GM18508 (cell line): ENCODE measurements at regions not wholly inside any gene's neighbourhood (a gene's known extent, or its start where the extent isn't known, plus 50 kb on each side); places are given as distances from the start of the nearest gene placed in this dataset.

Experiments used
- ATAC-seq: cut with Tn5 transposase; IDR thresholded peaks from one replicate; pipeline ENCODE4 v1.9.1; 2021; ENCODE audit warnings: moderate number of reproducible peaks; ENCODE audit not compliant: insufficient read depth, unreplicated experiment

DNA sequence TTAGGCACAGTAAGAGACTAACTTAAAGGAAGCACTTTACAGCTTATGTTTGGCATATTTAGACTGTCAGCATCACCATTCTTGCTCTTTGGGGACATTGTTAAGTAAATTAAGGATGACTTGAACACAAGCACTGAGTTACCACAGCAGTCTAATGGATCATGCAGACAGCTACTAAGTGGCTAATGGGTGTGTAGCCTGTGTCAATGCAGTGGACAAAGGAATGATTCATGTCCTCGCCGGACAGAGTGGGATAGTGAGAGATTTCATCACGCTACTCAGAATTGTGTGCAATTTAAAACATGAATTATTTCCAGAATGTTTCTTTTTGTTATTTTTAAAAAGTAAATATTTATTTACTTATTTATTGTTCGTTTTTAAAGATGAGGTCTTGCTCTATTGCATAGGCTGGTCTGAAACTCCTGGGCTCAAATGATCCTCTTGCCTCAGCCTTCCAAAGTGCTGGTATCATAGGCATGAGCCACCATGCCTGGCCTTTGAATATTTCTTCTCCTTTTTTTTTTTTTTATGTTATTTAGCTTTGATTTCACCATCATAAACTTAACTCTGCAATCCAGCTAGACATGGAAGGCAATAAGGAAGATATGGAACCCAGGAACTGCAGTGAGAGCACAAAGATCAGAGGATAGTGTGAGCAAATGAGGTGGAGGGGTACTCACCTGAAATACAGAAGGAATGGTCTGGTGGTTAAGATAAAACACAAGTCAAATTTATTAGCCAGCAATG, 53.0 kb upstream of the KLF4 start:
- no peak for ATAC-seq

DNA sequence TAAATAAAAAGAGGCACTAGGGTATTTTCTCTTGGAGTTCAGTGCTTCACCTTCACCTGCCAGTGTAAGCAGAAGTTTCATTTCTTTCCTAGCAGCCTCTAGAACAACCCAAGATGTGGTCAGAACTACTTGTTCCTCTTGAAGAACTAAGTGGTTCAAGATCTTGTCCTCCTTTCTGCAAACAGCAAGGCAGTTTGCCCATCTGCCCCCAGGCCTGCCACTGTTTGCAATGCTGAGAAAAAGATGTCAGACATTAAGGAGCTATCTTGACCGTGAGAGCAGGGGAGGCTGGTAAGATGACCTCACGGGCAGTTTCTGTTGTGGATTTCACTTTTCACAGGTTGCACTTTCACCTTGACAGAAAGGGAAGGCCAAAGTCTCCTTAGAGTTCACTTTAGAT, 52.0 kb upstream of the KLF4 start:
- ATAC-seq, result no peak

DNA sequence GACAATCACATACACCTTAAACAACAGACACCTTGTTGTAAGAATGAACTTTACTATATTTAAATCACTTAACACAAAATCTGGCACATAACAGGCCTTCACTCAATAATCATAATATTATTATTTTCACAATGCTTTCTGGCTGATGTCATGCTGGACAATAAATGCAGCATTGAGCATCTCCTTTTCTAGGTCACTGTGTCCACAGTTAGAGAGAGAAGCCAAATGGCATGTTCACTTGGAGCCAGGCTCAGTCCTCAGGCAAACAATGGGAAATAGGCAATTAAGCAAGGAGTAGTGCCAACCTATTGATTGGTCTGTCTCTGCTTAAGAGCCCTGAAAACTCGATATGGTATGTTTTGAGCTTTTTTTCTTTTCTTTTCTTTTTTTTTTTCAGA, 50.6 kb upstream of the KLF4 start:
- no peak for ATAC-seq

DNA sequence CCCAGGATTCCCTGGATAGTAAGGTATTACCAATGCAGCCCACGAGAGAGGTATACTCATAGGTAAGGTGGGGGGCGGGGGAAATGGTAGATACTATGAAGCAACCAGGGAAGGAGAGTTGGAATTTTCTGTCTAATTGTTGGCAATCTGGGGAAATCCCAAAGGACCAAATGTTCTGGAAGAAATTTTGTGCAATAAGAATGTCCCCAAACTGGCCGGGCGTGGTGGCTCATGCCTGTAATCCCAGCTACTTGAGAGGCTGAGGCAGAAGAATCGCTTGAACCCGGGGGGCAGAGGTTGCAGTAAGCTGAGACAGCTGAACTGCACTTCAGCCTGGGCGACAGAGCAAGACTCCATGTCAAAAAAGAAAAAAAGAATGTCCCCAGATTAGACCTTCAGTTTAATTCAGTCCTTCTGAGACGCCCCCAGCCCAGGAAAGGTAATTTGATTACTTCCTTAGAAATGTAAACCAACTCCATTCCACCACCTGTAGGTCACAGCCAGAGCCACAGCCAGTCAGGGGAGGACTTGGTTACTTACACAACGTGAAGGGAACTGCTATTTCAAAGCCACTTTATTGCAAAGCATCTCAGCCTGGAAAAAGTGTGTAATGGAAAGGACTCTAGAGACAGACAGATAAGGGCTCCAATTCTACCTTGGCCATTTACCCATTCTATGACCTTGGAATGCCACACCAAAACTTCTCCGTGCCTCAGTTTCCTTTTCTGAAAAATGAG, 50.0 kb upstream of the KLF4 start:
- no peak for ATAC-seq
